Aorta (tissue), 5 donors: ENCODE measurements at regions not wholly inside any gene's neighbourhood (a gene's known extent, or its start where the extent isn't known, plus 50 kb on each side); places are given as distances from the start of the nearest gene placed in this dataset.

Source experiments
- ATAC-seq: fragments of 200-7000 bp; cut with Tn5 transposase; one replicate; pipeline ENCODE4 v1.9.1; 2022; ENCODE audit warnings: moderate library complexity; ENCODE audit not compliant: low FRiP score
- DNase-seq, 2 donors: peaks; one replicate each; pipeline ENCODE4 v3.0.0-alpha.2; 2020
- H3K27ac ChIP-seq, 2 donors: one replicate each; pipeline ENCODE4 v1.5.1; 2013; ENCODE audit warnings: low read length in 2 of 2, mild to moderate bottlenecking in 2 of 2, moderate library complexity in 2 of 2, control low read depth in 1 of 2, inconsistent platforms in 1 of 2, low read depth in 1 of 2
- H3K27me3 ChIP-seq, 2 donors: one replicate each; pipeline ENCODE4 v1.6.1; 2013; ENCODE audit warnings: control low read depth in 1 of 2, low read length in 1 of 2, mild to moderate bottlenecking in 1 of 2, moderate library complexity in 1 of 2; ENCODE audit not compliant: insufficient read depth in 2 of 2, control insufficient read depth in 1 of 2
- H3K36me3 ChIP-seq, 2 donors: one replicate each; pipeline ENCODE4 v1.6.1; 2013; ENCODE audit warnings: control low read depth in 1 of 2, low read length in 1 of 2, mild to moderate bottlenecking in 1 of 2; ENCODE audit not compliant: insufficient read depth in 2 of 2, control insufficient read depth in 1 of 2
- H3K4me1 ChIP-seq, 2 donors: one replicate each; pipeline ENCODE4 v1.6.1; 2013; ENCODE audit warnings: low read length in 2 of 2, control low read depth in 1 of 2, mild to moderate bottlenecking in 1 of 2, moderate library complexity in 1 of 2; ENCODE audit not compliant: insufficient read depth in 2 of 2, control insufficient read depth in 1 of 2
- H3K4me3 ChIP-seq, 2 donors: one replicate each; pipeline ENCODE4 v1.5.1; 2013; ENCODE audit warnings: low read length in 2 of 2, control low read depth in 1 of 2, mild to moderate bottlenecking in 1 of 2
- H3K9me3 ChIP-seq: one replicate; pipeline ENCODE4 v1.6.1; 2013; ENCODE audit warnings: mild to moderate bottlenecking, low read length; ENCODE audit not compliant: control insufficient read depth
- WGBS, 2 donors: extraction: QIAGEN DNeasy Blood & Tissue Kit; methylation state at CpG; one replicate each; pipeline ENCODE4 v1.1.7; 2013; 5-methylcytosine and 5-hydroxymethylcytosine counted together
- intact Hi-C, 2 donors: fragments of 100-400 bp; cut with DNase I; formaldehyde crosslinking; loops; one replicate each; pipeline versions ENCODE4 v1.14.2 to v1.15.0; 2022
- donor health status: healthy with polysubstance abuse.
- donor health status: Bipolar disorder and iron deficiency.
- donor health status: DM: no; HTN: no; CAD: no.
- donor health status: DM: no; HTN: no; CAD: no.
- donor health status: DM: yes; HTN: yes; CAD: no.

DNA sequence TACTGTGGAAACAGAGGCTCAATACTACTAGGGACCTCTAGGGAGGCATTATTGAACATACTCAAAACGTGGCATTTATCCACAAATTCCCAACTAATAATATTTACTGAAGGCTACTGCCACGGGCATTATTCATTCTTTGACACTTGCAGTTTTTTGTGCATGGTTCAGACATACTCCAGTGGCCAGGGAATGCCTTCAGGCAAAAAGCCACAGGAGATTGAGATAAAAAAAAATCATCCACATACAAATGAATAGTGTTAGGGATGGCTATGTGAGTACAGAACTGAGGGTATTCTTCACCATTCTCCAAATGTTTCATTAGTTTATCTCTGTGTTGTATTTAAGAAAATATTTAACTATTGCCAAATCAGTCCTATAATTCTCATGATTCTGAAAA is 974.9 kb upstream of the PIK3C3 start:
- Histone ChIP-seq H3K27me3 (no peaks in the 10 kb centered on the region), H3K27ac (no peak overlapping the region), H3K4me1 (no peaks in the 10 kb centered on the region), H3K4me3 (no peak overlapping the region), H3K36me3 (no peaks in the 10 kb centered on the region), H3K9me3 (peaks cover 2% of the 10 kb centered on the region)
- ATAC-seq (no peak), DNase-seq (no peak)
- WGBS, 2 donors, result 3 to 8% methylated on average over 2 of the region's 2 CpGs
- intact Hi-C loops, result no loop called here

DNA sequence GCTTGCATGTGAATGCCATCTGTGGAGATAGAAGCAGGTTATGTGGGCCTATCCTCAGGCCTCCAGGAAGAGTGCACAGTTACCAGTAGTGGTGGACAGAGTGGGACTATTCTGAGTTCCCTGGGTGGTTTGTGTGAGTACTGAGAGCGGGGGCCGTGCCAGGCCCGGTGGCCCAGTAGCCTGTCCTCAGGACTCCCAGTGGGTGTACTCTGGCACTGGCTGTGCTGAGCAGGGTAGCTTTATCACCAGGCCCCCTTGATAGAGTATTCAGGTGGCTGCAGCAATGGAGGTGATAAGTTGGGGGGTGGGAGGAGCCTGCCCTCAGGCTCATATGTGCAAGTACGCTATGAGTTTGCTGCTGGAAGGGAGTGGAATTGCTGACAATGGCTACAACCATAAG is 979.0 kb upstream of the PIK3C3 start:
- Histone ChIP-seq H3K36me3 (no peaks in the 10 kb centered on the region), H3K9me3 (peaks cover 2% of the 10 kb centered on the region), H3K27ac (no peak overlapping the region), H3K27me3 (no peaks in the 10 kb centered on the region), H3K4me1 (no peaks in the 10 kb centered on the region), H3K4me3 (no peak overlapping the region)
- DNase-seq, result no peak
- 93 to 94% methylated on average over 4 of the region's 4 CpGs for WGBS, 2 donors
- peak; percentile 15 for ATAC-seq
- intact Hi-C loops, result no loop called here

DNA sequence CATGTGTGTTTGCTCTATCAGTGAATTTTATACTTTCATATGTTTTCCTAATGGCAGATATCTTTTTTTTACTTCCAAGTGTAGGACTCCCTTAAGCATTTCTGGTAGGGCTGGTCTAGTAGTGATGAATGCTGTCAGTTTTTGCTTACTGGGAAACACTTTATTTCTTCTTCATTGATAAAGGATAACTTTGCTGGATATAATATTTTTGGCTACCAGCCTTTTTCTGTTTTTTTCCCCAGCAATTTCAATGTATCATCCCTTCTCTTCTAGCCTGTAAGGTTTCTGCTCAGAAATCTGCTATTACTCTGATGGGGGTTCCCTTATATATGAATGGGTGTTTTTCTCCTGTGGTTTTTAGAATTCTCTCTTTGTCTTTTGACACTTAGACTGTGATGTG is 980.6 kb upstream of the PIK3C3 start:
- intact Hi-C loops, result no loop called here
- ATAC-seq (no peak), DNase-seq (no peak)
- Histone ChIP-seq H3K27me3 (no peaks in the 10 kb centered on the region), H3K4me3 (no peak overlapping the region), H3K9me3 (peaks cover 2% of the 10 kb centered on the region), H3K4me1 (no peaks in the 10 kb centered on the region), H3K27ac (no peak overlapping the region), H3K36me3 (no peaks in the 10 kb centered on the region)

DNA sequence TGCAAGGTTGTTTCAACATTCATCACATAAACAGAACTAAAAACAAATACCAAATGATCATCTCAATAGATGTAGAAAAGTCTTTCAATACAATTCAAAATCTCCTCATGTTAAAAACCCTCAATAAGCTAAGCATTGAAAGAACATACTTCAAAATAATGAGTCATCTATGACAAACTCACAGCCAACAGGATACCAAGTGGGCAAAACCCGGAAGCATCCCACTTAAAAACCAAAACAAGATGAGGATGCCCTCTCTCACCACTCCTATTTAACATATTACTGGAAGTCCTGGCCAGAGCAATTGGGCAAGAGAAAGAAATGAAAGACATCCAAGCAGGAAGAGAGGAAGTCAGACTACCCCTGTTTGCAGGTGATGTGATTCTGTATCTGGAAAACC is 992.2 kb upstream of the PIK3C3 start:
- no peaks in the 10 kb centered on the region for H3K9me3 ChIP-seq
- no peak overlapping the region for H3K27ac ChIP-seq
- WGBS, 2 donors, result 72 to 94% methylated on average over 1 of the region's 1 CpG
- no peaks in the 10 kb centered on the region for H3K36me3 ChIP-seq
- H3K4me3 ChIP-seq, result no peak overlapping the region
- intact Hi-C loops, result no loop called here
- H3K27me3 ChIP-seq, result no peaks in the 10 kb centered on the region
- ATAC-seq (no peak), DNase-seq (no peak)
- H3K4me1 ChIP-seq, result no peaks in the 10 kb centered on the region

DNA sequence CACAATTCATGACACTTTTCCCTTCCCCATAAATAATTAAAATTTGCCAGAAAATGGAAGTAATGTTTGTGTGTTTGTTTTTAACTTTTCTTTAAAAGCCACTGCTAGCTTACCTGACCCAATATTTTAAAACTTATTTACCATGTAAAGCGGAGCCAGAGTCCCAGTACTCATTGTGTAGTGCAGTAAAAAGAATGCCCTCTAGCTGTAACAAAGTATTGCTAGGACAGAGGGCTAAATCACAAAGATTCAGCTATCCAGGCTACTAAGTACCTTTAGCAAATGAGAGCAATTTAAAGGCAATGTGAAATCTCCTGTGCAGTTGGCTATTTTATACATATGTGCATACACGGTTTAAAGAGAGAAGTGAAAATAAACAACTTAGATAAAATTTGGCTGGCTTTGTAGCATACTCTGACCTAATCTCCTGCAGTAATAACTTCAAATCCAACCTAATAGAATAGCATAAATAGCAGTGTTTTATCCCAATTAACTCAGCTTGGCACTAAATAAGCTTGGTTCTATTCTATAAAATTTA is 997.4 kb upstream of the PIK3C3 start:
- Histone ChIP-seq H3K27ac (no peak overlapping the region), H3K4me3 (no peak overlapping the region)

DNA sequence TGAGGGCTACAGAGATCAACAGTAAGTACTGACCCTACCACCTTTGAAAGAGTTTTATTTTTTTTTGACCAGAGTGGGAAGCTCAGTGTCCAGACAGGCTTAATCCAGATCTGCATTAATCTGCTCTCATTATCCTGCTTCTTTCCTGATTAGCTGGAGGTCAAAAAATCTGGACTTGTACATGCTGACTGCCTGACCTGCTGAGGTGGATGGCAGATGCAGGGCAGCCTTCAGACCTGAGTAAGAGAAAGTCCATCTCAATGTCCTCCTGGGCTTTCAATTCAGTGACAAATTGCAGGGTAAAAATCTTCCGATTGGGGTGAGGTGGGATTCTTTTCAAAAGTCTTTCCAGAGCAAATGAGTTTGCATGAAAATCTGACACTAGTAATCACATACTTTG is 998.8 kb upstream of the PIK3C3 start:
- H3K4me3 ChIP-seq, result no peak overlapping the region
- no peaks in the 10 kb centered on the region for H3K4me1 ChIP-seq
- H3K27ac ChIP-seq, result no peak overlapping the region
- ATAC-seq, result no peak
- DNase-seq, result no peak
- no peaks in the 10 kb centered on the region for H3K36me3 ChIP-seq
- H3K27me3 ChIP-seq, result no peaks in the 10 kb centered on the region
- H3K9me3 ChIP-seq, result no peaks in the 10 kb centered on the region
- intact Hi-C loops, result no loop called here
- 32 to 42% methylated on average over 1 of the region's 1 CpG for WGBS, 2 donors

More for the DNA sequence above, 997.4 kb upstream of the PIK3C3 start:
- ATAC-seq (no peak), DNase-seq (no peak)
- no peaks in the 10 kb centered on the region for H3K27me3 ChIP-seq
- intact Hi-C loops, result no loop called here
- no peaks in the 10 kb centered on the region for H3K36me3 ChIP-seq
- H3K4me1 ChIP-seq, result no peaks in the 10 kb centered on the region
- 41 to 47% methylated on average over 2 of the region's 2 CpGs for WGBS, 2 donors
- H3K9me3 ChIP-seq, result no peaks in the 10 kb centered on the region

DNA sequence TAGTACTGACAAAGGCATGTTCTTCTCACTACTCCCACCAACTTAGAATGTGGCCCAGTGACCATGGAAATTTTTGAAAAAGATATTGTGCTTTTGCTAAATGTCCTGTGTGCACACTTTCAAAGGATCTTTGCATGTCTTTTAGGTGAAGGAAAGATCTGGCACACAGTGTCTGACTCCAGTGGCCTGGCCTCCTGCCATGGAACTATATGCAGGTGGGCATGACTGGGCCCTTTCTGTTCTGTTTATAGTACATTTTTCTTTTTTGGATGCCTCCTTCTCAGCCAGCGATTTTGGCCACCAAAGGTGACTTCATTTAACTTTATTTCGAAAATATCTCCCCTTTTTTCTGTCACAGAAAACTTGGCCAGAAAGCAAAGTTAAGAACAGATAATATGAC is 999.7 kb upstream of the PIK3C3 start:
- DNase-seq (no peak), ATAC-seq (no peak)
- Histone ChIP-seq H3K27me3 (no peaks in the 10 kb centered on the region), H3K9me3 (no peaks in the 10 kb centered on the region), H3K4me1 (no peaks in the 10 kb centered on the region), H3K4me3 (no peak overlapping the region), H3K36me3 (no peaks in the 10 kb centered on the region), H3K27ac (no peak overlapping the region)
- intact Hi-C loops, result no loop called here
- 65 to 69% methylated on average over 2 of the region's 2 CpGs for WGBS, 2 donors

DNA sequence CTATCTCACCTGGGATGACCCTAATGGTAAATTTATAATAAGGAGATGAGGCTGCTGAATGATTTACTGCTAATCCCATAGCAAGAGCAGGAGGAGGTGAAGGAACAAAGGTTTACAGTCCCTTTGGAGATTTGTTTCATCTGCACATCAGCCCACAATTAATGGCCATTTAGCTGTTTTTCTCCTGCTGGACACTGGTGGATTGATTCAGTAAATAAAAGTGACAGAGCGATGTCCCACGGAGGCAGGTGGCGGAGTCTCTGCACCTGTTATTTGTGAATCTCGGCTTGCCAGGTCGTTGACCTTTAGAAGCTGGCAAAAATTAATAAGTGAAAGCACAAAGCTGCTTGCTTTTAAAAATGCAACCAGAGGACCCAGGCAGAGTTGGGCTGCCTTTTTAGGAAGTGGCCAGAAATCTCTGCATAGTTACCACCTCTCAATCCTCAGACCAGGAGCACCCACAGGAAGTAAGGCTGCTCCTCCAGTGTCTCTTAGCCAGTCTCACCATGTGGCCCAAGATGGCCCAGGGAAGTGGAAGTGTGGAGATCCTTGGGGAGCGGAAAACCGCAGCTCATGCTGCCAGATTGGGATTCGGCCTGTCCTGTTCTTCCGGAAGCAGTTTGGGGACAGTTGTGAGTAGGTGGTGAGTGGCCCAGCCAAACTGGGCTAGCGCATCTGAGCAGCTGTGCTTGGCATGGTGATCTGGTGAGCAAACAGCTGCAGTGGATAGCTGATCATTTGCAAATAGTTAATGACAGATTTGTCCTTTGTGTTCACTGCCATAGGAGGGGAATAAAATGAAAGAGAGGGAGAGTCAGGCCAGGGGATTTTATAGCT is 1005.7 kb upstream of the PIK3C3 start:
- intact Hi-C loops, result no loop called here
- ATAC-seq (no peak), DNase-seq (peak in 1 of 2 donors; percentile 44)
- Histone ChIP-seq H3K27me3 (no peaks in the 10 kb centered on the region), H3K4me1 (no peaks in the 10 kb centered on the region), H3K27ac (no peak overlapping the region), H3K9me3 (no peaks in the 10 kb centered on the region), H3K4me3 (no peak overlapping the region), H3K36me3 (no peaks in the 10 kb centered on the region)
- WGBS, 2 donors, result 85 to 89% methylated on average over 10 of the region's 10 CpGs

DNA sequence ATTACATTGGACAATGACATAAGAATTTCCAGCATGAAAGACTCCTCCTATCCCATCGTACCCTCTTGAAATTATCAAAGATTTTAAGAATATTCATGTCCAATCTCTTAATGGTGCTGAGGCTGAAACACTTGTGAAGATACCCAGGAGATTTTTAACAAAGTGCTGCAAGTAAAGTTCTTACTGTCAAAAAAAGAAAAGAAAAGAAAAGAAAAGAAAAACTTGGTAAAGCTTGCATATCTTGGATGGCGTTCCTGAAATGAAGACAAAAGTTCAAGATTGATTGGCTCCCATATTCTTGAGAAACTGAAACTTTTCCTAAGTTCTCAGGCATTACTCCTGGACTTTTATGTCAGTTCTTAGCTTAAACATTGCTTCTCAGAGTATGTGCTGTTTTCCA is 1010.5 kb upstream of the PIK3C3 start:
- H3K27ac ChIP-seq, result no peak overlapping the region
- no peak overlapping the region for H3K4me3 ChIP-seq
- DNase-seq, result no peak
- no peaks in the 10 kb centered on the region for H3K4me1 ChIP-seq
- 7 to 14% methylated on average over 2 of the region's 2 CpGs for WGBS, 2 donors
- no peaks in the 10 kb centered on the region for H3K27me3 ChIP-seq
- intact Hi-C loops, result no loop called here
- no peak for ATAC-seq
- no peaks in the 10 kb centered on the region for H3K9me3 ChIP-seq
- H3K36me3 ChIP-seq, result no peaks in the 10 kb centered on the region
